Esophagus muscularis mucosa (tissue), 3 donors: ENCODE measurements at regions not wholly inside any gene's neighbourhood (a gene's known extent, or its start where the extent isn't known, plus 50 kb on each side); places are given as distances from the start of the nearest gene placed in this dataset.

Experiments used
- CTCF ChIP-seq, 3 experiments: fragments of 200-600 bp in 2 of 3; fragments of 450-650 bp in 1 of 3; sonication (generic) in 2 of 3; IDR thresholded peaks; one replicate each; pipeline ENCODE4 v1.5.1; 2017 to 2019; ENCODE audit warnings: antibody characterized with exemption in 3 of 3, mild to moderate bottlenecking in 2 of 3, moderate library complexity in 1 of 3
- POLR2A ChIP-seq: fragments of 450-650 bp; IDR thresholded peaks from one replicate; pipeline ENCODE4 v1.6.1; 2017; ENCODE audit warnings: antibody characterized with exemption, moderate library complexity, mild to moderate bottlenecking, low read depth
- POLR2AphosphoS5 ChIP-seq, 2 donors: sonication (generic); formaldehyde crosslinking; IDR thresholded peaks; one replicate each; pipeline ENCODE4 v1.6.1; 2017; ENCODE audit warnings: antibody characterized with exemption in 2 of 2

GRCh38 chr11:130600616-130601015 is 152.2 kb downstream of the ADAMTS15 start:
- no peak for TF ChIP-seq CTCF (IDR thresholded peaks at IDR 0.05)
- no peak for TF ChIP-seq POLR2AphosphoS5 (IDR thresholded peaks at IDR 0.05)
- TF ChIP-seq POLR2A, result no peak
